Mammary epithelial cell (primary cell): ENCODE measurements at regions not wholly inside any gene's neighbourhood (a gene's known extent, or its start where the extent isn't known, plus 50 kb on each side); places are given as distances from the start of the nearest gene placed in this dataset.

Experiments used
- CTCF ChIP-seq, 2 donors: IDR thresholded peaks in 1 of 2; conservative IDR thresholded peaks in 1 of 2; 2 replicates each; pipeline ENCODE4 v1.5.1; 2011 to 2012; ENCODE audit warnings: inconsistent platforms in 2 of 2, low read length in 2 of 2, mild to moderate bottlenecking in 2 of 2, control low read depth in 1 of 2, low read depth in 1 of 2; ENCODE audit not compliant: insufficient read depth in 1 of 2; ENCODE audit errors: extremely low read depth in 1 of 2
- EZH2 ChIP-seq: IDR thresholded peaks from 2 replicates; pipeline ENCODE4 v1.6.1; 2012; ENCODE audit warnings: low read length, inconsistent platforms, borderline replicate concordance

GRCh38 chr7:24401628-24402593 is 117.9 kb downstream of the NPY start:
- peak; percentile 45 to 61 for TF ChIP-seq CTCF (conservative IDR thresholded peaks at IDR 0.05 in 1 of 2, IDR thresholded peaks at IDR 0.05 in 1 of 2; ENCODE audit: extremely low read depth in 1 of 2, insufficient read depth in 1 of 2, low read depth in 1 of 2, low read length in 2 of 2)
- TF ChIP-seq EZH2, result no peak
